GM12878 (cell line): ENCODE measurements at regions not wholly inside any gene's neighbourhood (a gene's known extent, or its start where the extent isn't known, plus 50 kb on each side); places are given as distances from the start of the nearest gene placed in this dataset.

ENCODE experiments used
- ATAC-seq: fragments of 200-7000 bp; cut with Tn5 transposase; 3 replicates; pipeline ENCODE4 v1.9.1; 2020; ENCODE audit warnings: mild to moderate bottlenecking, moderate library complexity
- BruUV-seq: library from RNA; stranded (reverse); fragments of 400-500 nt; replicated peaks from 2 replicates; lab custom pipeline; 2021; lab: Mats Ljungman, UMichigan
- CTCF ChIA-PET: fragments of 300-600 bp; sonication (Branson Sonifier 250); formaldehyde crosslinking; extraction: SDS; loops from one replicate; lab custom pipeline; 2021; ENCODE audit warnings: inconsistent platforms; lab: Yijun Ruan, JAX
- POLR2A ChIA-PET: fragments of 350-600 bp; formaldehyde crosslinking; extraction: SDS; loops from one replicate; lab custom pipeline; 2021; ENCODE audit warnings: inconsistent platforms; lab: Charles Lee
- RAD21 ChIA-PET: fragments of 300-600 bp; sonication (Branson Sonifier 250); formaldehyde crosslinking; loops from one replicate; lab custom pipeline; 2023; ENCODE audit warnings: antibody characterized with exemption; ENCODE audit not compliant: unreplicated experiment; lab: Charles Lee
- SMC1A ChIA-PET: fragments of 300-600 bp; sonication (Branson Sonifier 250); formaldehyde crosslinking; loops from one replicate; lab custom pipeline; 2023; ENCODE audit not compliant: unreplicated experiment, uncharacterized antibody; lab: Charles Lee
- DNase-seq: peaks from one replicate; pipeline ENCODE4 v3.0.0-alpha.2; 2011; ENCODE audit warnings: low read depth, low spot score
- FAIRE-seq: peaks from 3 replicates; lab custom pipeline; 2011; peaks lifted over from hg19 to GRCh38; lab: Jason Lieb, UNC
- H2AFZ ChIP-seq: 2 replicates; pipeline ENCODE4 v1.6.0; 2011; ENCODE audit warnings: low read depth, low read length, control low read depth; ENCODE audit not compliant: control insufficient read depth
- H3K27ac ChIP-seq: 2 replicates; pipeline ENCODE4 v1.5.1; 2011; ENCODE audit warnings: control low read depth; ENCODE audit not compliant: control insufficient read depth, insufficient read depth
- H3K27me3 ChIP-seq, 2 experiments: replicated peaks in 1 of 2; 2 replicates each; pipeline versions ENCODE4 v1.6.0 to v1.6.1; 2011; ENCODE audit warnings: low read length in 1 of 2; ENCODE audit not compliant: control insufficient read depth in 2 of 2, insufficient read depth in 2 of 2
- H3K36me3 ChIP-seq, 2 experiments: 2 replicates each; pipeline ENCODE4 v1.5.1; 2011; ENCODE audit warnings: low read length in 1 of 2; ENCODE audit not compliant: control insufficient read depth in 2 of 2, insufficient read depth in 2 of 2
- H3K4me1 ChIP-seq: 2 replicates; pipeline ENCODE4 v1.6.1; 2011; ENCODE audit warnings: mild to moderate bottlenecking, low read length, moderate library complexity, mixed read lengths; ENCODE audit not compliant: control insufficient read depth, insufficient read depth
- H3K4me2 ChIP-seq: 2 replicates; pipeline ENCODE4 v1.6.0; 2011; ENCODE audit warnings: control low read depth; ENCODE audit not compliant: control insufficient read depth, insufficient read depth
- H3K4me3 ChIP-seq: fragments of 200-600 bp; sonication (generic); 2 replicates; pipeline ENCODE4 v1.5.1; 2016
- H3K79me2 ChIP-seq: 2 replicates; pipeline ENCODE4 v1.6.0; 2011; ENCODE audit warnings: low read length; ENCODE audit not compliant: control insufficient read depth, insufficient read depth
- H3K9ac ChIP-seq: 2 replicates; pipeline ENCODE4 v1.8.0; 2011; ENCODE audit warnings: low read length, control low read depth, mixed read lengths; ENCODE audit not compliant: control insufficient read depth, insufficient read depth
- H3K9me3 ChIP-seq: replicated peaks from 3 replicates; pipeline ENCODE4 v1.5.1; 2011; ENCODE audit warnings: mild to moderate bottlenecking, low read length; ENCODE audit not compliant: control insufficient read depth, insufficient read depth
- H4K20me1 ChIP-seq: 2 replicates; pipeline ENCODE4 v1.6.0; 2011; ENCODE audit not compliant: control insufficient read depth, insufficient read depth
- ATF3 ChIP-seq: IDR thresholded peaks from 2 replicates; pipeline ENCODE4 v1.6.1; 2011; ENCODE audit warnings: low read depth, mild to moderate bottlenecking, low read length, moderate library complexity, borderline replicate concordance; ENCODE audit errors: extremely low read depth
- BCL3 ChIP-seq: IDR thresholded peaks from 2 replicates; pipeline ENCODE4 v1.6.1; 2011; ENCODE audit warnings: borderline replicate concordance, low read depth, mild to moderate bottlenecking, moderate library complexity, low read length; ENCODE audit not compliant: insufficient read depth, poor library complexity, severe bottlenecking
- EED ChIP-seq: sonication (generic); IDR thresholded peaks from 2 replicates; pipeline ENCODE4 v1.6.1; 2016; ENCODE audit warnings: antibody characterized with exemption, low read depth
- ESRRA ChIP-seq: IDR thresholded peaks from 2 replicates; pipeline ENCODE4 v1.6.1; 2012; ENCODE audit warnings: mild to moderate bottlenecking, low read length, improper control_type of control experiment
- NFYA ChIP-seq: IDR thresholded peaks from 2 replicates; pipeline ENCODE4 v1.6.1; 2011; ENCODE audit warnings: low read depth, mild to moderate bottlenecking, low read length, improper control_type of control experiment, borderline replicate concordance
- NRF1 ChIP-seq: conservative IDR thresholded peaks from 2 replicates; pipeline ENCODE4 v1.6.1; 2011; ENCODE audit warnings: mild to moderate bottlenecking, low read depth, low read length, improper control_type of control experiment
- POLR2AphosphoS5 ChIP-seq: IDR thresholded peaks from 2 replicates; pipeline ENCODE4 v1.6.1; 2011; ENCODE audit warnings: mild to moderate bottlenecking, low read length, inconsistent platforms
- RB1 ChIP-seq: fragments of 450-650 bp; formaldehyde crosslinking; IDR thresholded peaks from 2 replicates; pipeline ENCODE4 v1.6.1; 2017; ENCODE audit warnings: mild to moderate bottlenecking, borderline replicate concordance
- SMC3 ChIP-seq: IDR thresholded peaks from 2 replicates; pipeline ENCODE4 v1.6.1; 2011; ENCODE audit warnings: low read length, improper control_type of control experiment, borderline replicate concordance
- YBX1 ChIP-seq: fragments of 450-650 bp; IDR thresholded peaks from 2 replicates; pipeline ENCODE4 v1.6.1; 2016; ENCODE audit warnings: antibody characterized with exemption
- ZBTB40 ChIP-seq: fragments of 450-650 bp; IDR thresholded peaks from 2 replicates; pipeline ENCODE4 v1.6.1; 2016; ENCODE audit warnings: mild to moderate bottlenecking, moderate library complexity, borderline replicate concordance
- ZNF384 ChIP-seq: IDR thresholded peaks from 2 replicates; pipeline ENCODE4 v1.6.1; 2012; ENCODE audit warnings: low read depth, mild to moderate bottlenecking, low read length, improper control_type of control experiment, borderline replicate concordance
- WGBS: methylation state at CpG from one replicate; pipeline ENCODE4 v1.1.6; 2016; ENCODE audit warnings: low lambda C conversion rate; ENCODE audit not compliant: insufficient replicate concordance, insufficient coverage; ENCODE audit errors: missing lambda C conversion rate; 5-methylcytosine and 5-hydroxymethylcytosine counted together
- in situ Hi-C: fragments of 300-500 bp; cut with MboI; formaldehyde crosslinking; loops from 9 replicates; pipeline ENCODE4 v1.14.3; 2018; ENCODE audit warnings: mixed read lengths
- intact Hi-C: fragments of 100-400 bp; cut with micrococcal nuclease; formaldehyde crosslinking; loops from one replicate; pipeline ENCODE4 v1.14.2; 2022; ENCODE audit not compliant: unreplicated experiment
- TF ChIP-seq, protein P1 (sequence below): fragments of 150-350 bp; IDR thresholded peaks from 2 replicates; pipeline ENCODE4 v1.6.1; 2014; ENCODE audit warnings: mild to moderate bottlenecking, low read depth, low read length
- TF ChIP-seq, protein P2 (sequence below): fragments of 450-650 bp; IDR thresholded peaks from 2 replicates; pipeline ENCODE4 v1.6.1; 2018; ENCODE audit warnings: borderline replicate concordance, mild to moderate bottlenecking; ENCODE audit not compliant: partially characterized antibody

GRCh38 chr7:152553671-152554317, 118.0 kb upstream of the KMT2C start:
- ATAC-seq, result no peak
- no TSS peak for BruUV-seq
- H3K4me3 ChIP-seq, result no peak overlapping the region
- no peak overlapping the region for H3K27ac ChIP-seq
- H3K9me3 ChIP-seq, result no peaks in the 10 kb centered on the region
- H3K79me2 ChIP-seq, result no peaks in the 10 kb centered on the region
- in situ Hi-C loops (no loop called here), intact Hi-C loops (no loop called here)
- no peak for DNase-seq
- no peaks in the 10 kb centered on the region for H3K27me3 ChIP-seq
- ChIA-PET RAD21 (no interaction called here), CTCF (no interaction called here), SMC1A (interaction anchor here (0.7 kb wide), 1 partner anchor 19 kb away, joined by 3 read pairs; no protein-coding TSS in a partner anchor), POLR2A (no interaction called here)
- no peak overlapping the region for H3K4me2 ChIP-seq
- H4K20me1 ChIP-seq, result no peaks in the 10 kb centered on the region
- H2AFZ ChIP-seq, result no peak overlapping the region
- H3K36me3 ChIP-seq, result no peaks in the 10 kb centered on the region
- WGBS, result 56% methylated on average over 9 of the region's 17 CpGs
- no peaks in the 10 kb centered on the region for H3K4me1 ChIP-seq
- H3K9ac ChIP-seq, result no peak overlapping the region
- FAIRE-seq, result no peak
- TF ChIP-seq EED (no peak), NRF1 (no peak), SMC3 (no peak), NFYA (no peak), ATF3 (no peak), BCL3 (no peak), RB1 (no peak), ZBTB40 (no peak), YBX1 (no peak), POLR2AphosphoS5 (no peak), ESRRA (no peak), ZNF384 (no peak)
- TF ChIP-seq, protein P1, sequence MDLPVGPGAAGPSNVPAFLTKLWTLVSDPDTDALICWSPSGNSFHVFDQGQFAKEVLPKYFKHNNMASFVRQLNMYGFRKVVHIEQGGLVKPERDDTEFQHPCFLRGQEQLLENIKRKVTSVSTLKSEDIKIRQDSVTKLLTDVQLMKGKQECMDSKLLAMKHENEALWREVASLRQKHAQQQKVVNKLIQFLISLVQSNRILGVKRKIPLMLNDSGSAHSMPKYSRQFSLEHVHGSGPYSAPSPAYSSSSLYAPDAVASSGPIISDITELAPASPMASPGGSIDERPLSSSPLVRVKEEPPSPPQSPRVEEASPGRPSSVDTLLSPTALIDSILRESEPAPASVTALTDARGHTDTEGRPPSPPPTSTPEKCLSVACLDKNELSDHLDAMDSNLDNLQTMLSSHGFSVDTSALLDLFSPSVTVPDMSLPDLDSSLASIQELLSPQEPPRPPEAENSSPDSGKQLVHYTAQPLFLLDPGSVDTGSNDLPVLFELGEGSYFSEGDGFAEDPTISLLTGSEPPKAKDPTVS, result no peak
- TF ChIP-seq, protein P2, sequence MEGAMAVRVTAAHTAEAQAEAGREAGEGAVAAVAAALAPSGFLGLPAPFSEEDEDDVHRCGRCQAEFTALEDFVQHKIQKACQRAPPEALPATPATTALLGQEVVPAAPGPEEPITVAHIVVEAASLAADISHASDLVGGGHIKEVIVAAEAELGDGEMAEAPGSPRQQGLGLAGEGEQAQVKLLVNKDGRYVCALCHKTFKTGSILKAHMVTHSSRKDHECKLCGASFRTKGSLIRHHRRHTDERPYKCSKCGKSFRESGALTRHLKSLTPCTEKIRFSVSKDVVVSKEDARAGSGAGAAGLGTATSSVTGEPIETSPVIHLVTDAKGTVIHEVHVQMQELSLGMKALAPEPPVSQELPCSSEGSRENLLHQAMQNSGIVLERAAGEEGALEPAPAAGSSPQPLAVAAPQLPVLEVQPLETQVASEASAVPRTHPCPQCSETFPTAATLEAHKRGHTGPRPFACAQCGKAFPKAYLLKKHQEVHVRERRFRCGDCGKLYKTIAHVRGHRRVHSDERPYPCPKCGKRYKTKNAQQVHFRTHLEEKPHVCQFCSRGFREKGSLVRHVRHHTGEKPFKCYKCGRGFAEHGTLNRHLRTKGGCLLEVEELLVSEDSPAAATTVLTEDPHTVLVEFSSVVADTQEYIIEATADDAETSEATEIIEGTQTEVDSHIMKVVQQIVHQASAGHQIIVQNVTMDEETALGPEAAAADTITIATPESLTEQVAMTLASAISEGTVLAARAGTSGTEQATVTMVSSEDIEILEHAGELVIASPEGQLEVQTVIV, result no peak
